ENCODE measurements at regions not wholly inside any gene's neighbourhood (a gene's known extent, or its start where the extent isn't known, plus 50 kb on each side); places are given as distances from the start of the nearest gene placed in this dataset.

DNA sequence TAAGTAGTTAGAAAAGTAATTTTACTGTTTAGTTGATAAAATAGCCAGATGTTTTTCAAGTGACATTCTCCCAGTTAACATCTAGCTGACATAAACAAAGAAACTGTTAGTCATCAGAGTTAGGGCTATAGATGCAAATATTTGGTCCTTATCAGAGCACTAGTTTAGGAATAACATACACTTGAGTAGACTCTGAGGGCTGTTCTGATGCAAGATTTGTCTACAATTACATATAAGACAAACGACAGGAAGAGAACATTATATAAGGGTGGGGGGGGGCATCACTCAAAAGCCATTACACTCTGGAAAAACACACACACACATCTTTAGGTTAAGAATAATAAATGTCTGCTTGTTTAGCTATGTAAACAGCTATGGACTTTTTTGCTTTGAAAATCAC lies 554.4 kb upstream of the LRRTM1 start:
- no TSS peak for BruUV-seq (replicated peaks)

More for the DNA sequence above, 554.4 kb upstream of the LRRTM1 start:
- H3K79me2 ChIP-seq (ENCODE audit: control insufficient read depth, insufficient read depth, low read length): no peaks in the 10 kb centered on the region
- no peak for DNase-seq (ENCODE audit: extremely low read depth in 1 of 4, low spot score in 3 of 4)
- no peak overlapping the region for H3K4me2 ChIP-seq (ENCODE audit: insufficient read depth, low read length)
- H3K9ac ChIP-seq (ENCODE audit: insufficient read depth in 1 of 2, low read depth in 2 of 2, low read length in 2 of 2): no peak overlapping the region
- no peaks in the 10 kb centered on the region for H3K9me1 ChIP-seq (ENCODE audit: control insufficient read depth, insufficient read depth, low read length)
- H3K27me3 ChIP-seq (ENCODE audit: control insufficient read depth in 2 of 2, insufficient read depth in 2 of 2, low read length in 2 of 2): no peaks in the 10 kb centered on the region
- no peaks in the 10 kb centered on the region for H3K4me1 ChIP-seq (replicated peaks in 1 of 2; ENCODE audit: control insufficient read depth in 2 of 2, insufficient read depth in 2 of 2, low read length in 2 of 2)
- H4K20me1 ChIP-seq (replicated peaks; ENCODE audit: control insufficient read depth, insufficient read depth, low read length): no peaks in the 10 kb centered on the region
- in situ Hi-C loops (cut with MboI) (no loop called here), intact Hi-C loops (cut with micrococcal nuclease) (no loop called here)
- no peaks in the 10 kb centered on the region for H3K36me3 ChIP-seq (ENCODE audit: control insufficient read depth, insufficient read depth, low read length)
- no peaks in the 10 kb centered on the region; the same call in 1 of the 2 replicates for H3K9me3 ChIP-seq (replicated peaks; ENCODE audit: control insufficient read depth, insufficient read depth, low read depth, low read length)
- no peak overlapping the region for H3K27ac ChIP-seq (ENCODE audit: extremely low read depth, low read depth, low read length)
- no peak overlapping the region for H2AFZ ChIP-seq (ENCODE audit: low read depth, low read length)
- POLR2A ChIA-PET: no interaction called here
- WGBS (ENCODE audit: insufficient coverage, low coverage, missing lambda C conversion rate): 0% methylated on average over 1 of the region's 1 CpG
- FAIRE-seq: no peak
- H3K4me3 ChIP-seq: no peak overlapping the region
- no peak for TF ChIP-seq ZNF311 (CRISPR knock-in tag; IDR thresholded peaks at IDR 0.05)
- no peak for TF ChIP-seq RBM22 (IDR thresholded peaks at IDR 0.05; ENCODE audit: low read depth, low read length, poor library complexity, severe bottlenecking)
- TF ChIP-seq PREB (CRISPR knock-in tag; IDR thresholded peaks at IDR 0.05): no peak
- peak; percentile 69 for TF ChIP-seq ZNF239 (CRISPR knock-in tag; IDR thresholded peaks at IDR 0.05)
- TF ChIP-seq, protein P1, sequence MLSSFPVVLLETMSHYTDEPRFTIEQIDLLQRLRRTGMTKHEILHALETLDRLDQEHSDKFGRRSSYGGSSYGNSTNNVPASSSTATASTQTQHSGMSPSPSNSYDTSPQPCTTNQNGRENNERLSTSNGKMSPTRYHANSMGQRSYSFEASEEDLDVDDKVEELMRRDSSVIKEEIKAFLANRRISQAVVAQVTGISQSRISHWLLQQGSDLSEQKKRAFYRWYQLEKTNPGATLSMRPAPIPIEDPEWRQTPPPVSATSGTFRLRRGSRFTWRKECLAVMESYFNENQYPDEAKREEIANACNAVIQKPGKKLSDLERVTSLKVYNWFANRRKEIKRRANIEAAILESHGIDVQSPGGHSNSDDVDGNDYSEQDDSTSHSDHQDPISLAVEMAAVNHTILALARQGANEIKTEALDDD (IDR thresholded peaks at IDR 0.05): no peak
- no peak for TF ChIP-seq NFXL1 (CRISPR knock-in tag; IDR thresholded peaks at IDR 0.05)
- CTCF ChIA-PET (ENCODE audit: low intra/inter-chr PET ratio): no interaction called here
- no peak for ATAC-seq
